ENCODE measurements at regions not wholly inside any gene's neighbourhood (a gene's known extent, or its start where the extent isn't known, plus 50 kb on each side); places are given as distances from the start of the nearest gene placed in this dataset.

DNA sequence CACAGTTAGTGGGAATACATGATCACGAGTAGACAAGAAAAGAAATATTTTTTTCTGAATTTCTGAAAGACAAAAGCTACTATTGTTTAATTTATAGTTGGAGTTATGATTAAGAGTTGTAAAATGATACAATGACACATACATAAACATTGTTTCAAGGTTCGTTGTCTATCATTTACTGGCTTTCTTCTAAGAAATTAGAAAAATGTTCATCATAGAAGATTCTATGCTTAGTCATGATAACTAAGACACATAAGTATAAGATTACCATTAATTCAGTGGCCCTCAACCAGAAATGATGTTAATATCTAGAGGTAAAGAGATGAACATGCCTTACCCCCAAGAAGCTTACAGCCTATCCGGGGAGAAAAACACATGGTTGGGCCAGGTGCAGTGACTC lies 1832.8 kb upstream of the PRR20A start:
- no peak for DNase-seq

DNA sequence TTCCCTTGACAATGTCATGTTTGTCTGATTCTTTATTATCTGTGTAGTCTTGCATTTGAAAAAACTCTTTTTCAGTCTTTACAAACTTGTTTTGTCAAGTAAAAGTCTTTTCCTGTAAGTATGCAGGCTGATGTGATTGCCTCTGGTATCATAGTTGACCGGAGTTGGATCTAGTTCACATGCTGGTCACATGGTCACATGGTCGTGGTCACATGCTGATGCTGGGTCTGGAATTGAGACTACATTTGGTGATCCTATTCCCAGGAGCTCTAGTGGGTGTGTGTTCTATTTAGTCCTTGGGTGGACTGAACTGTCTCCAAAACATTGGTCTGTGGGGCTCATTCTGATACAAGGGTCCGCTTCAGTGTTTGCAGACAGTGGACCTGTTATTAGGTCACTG lies 1798.8 kb upstream of the PRR20A start:
- no peak for DNase-seq

DNA sequence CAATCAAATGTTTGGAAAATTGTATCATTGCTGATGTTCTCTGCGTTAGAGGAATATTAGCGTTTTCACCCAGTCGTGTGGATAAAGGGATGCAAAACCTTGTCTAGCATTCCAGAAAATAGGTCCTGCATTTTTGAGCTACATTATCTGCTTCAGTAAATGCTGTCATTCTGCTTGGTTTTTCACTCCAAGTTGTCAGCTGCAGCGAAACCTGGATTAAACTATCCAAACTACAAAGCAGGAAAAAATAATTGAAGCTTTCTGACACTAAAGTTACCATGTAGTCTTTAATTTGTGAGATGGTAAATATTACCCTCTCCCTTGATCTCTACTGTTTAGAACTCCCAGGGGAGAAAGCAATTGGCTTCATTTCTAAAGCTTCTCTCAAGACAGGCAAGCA lies 1795.5 kb upstream of the PRR20A start:
- DNase-seq: no peak

DNA sequence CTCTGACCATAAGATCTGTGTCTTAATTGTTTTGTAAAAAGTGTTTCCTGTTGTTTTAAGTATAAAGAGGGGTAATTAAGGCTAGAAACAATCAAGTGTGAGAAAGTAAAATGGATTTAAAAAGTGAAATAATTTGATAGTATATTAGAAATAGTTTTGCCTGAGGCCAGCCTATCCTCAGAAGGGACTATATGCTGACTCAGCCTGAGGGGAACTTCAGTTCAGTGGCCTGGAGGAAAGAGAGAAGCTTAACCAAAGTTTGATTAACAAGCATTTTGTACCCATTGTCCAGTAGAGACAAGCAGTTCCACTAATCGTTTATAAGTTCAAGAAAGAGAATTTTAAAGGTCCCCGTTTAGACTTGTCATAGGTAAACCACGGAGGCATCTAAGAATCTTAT lies 1793.2 kb upstream of the PRR20A start:
- no peak for DNase-seq

DNA sequence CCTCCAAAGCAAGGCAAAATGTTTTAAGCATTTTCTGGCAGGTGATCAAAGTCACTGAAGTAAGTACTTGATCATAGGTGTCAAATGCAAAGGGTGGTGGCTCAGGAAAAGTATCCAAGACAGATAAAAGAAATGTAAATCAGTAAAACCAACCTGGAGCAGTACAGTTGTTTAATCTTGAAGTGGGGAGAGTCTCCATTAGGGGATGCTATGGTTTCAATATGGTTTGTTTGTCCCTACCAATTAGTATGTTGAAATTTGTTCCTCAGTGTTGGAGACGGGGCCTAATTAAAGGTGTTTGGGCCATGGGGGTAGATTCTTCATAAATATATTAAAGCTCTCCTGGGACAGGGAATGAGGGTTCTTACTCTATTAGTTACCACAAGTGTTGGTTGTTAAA lies 1781.7 kb upstream of the PRR20A start:
- no peak for DNase-seq

DNA sequence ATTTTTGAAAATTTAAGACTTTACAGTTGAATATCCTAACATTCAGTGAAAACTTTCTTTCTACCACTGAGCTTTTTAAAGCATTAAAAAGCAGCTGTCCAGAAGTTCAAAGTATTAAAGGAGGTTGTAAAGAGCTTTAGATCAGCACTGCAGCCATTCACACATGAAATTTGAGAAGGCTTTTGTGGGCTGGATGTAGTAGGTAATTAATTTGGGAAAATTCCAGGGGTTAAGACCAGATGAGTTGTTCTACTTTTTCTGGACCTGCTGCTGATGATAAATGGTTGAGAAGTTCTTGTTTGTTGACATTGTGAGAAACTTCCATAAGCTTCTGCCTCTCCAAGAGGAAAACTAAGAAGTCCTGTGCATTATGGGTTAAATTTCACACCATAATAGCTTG lies 1779.6 kb upstream of the PRR20A start:
- DNase-seq: no peak

DNA sequence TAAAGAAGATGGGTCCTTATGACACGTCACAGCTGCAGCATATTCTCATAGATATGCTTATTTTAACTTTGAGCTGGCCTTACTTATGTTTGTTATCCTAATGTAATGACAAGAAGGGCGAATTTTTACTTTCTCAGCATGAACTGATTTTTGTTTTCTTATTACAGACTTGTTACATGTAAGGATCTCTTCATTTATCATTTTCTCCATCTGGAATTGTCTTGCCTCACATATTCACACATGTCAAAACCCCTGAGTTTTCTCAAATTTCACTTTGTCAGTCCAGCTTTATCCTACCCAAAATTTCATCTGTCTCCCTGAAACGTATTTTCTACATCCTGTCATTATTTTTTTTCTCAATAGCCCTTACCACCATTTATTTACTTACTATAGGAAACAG lies 1774.0 kb upstream of the PRR20A start:
- DNase-seq: no peak

DNA sequence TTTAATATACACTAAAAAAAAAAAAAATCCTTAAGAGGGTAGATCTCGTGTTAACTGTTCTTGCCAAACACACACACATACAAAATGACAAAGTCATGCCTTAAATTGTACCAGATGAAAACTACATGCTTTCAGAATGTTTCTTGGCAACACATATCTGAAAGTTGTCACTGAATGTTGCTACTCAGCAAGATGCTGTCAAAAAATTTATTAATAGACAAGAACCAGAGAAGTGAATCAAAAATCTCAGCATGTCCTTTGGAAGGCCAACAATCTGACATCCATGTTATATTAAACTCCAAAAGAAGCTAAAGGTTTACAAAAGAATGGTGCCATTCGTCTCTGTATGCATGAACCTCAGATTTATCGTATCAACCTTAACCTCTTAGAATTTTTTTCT lies 1746.2 kb upstream of the PRR20A start:
- DNase-seq: no peak

DNA sequence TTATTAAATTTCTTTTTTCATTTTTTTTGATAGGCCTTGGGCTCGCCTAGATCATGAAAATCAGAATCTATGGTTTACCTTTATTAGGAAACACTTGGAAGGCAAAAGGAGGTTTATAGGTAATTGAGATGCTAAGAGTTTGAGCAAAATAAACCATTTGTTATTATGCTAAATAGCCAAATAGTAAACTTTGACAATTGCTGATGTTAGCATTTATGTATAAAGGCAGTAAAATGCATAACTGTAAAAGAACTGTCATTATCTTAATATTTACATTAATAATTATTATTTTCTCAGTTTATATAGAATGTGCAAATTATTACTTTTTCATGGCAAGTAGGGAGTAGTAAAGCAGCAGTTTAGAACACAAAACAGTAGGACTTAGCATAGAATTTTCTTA lies 1737.8 kb upstream of the PRR20A start:
- no peak for DNase-seq

DNA sequence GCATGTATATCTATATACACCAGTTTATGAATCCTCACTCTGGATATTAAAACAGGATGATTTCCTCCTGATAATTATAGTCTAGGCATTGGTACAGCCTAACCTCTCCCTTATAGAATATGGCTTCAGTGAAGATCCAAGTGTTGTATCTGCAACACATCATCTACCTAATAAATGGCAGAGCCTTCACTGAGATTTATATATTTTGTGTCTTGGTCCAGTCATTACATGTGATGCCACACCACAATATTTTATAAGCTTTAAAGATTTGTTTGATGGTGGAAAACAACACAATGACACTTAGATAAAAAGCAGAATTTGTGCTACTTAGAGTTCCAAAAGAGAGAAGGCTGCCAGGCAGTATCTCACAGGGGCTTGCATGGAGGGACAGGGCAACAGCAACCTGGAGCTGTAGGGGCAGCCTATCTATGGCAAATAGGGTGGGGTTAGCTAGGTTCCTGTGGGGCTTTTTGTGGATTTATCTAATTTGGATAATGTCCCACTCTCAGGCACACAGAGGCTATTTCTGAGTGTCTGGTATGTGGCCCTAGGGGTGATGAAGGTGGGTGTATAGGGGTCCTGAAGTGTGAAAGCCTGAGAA lies 1736.7 kb upstream of the PRR20A start:
- DNase-seq: no peak

DNA sequence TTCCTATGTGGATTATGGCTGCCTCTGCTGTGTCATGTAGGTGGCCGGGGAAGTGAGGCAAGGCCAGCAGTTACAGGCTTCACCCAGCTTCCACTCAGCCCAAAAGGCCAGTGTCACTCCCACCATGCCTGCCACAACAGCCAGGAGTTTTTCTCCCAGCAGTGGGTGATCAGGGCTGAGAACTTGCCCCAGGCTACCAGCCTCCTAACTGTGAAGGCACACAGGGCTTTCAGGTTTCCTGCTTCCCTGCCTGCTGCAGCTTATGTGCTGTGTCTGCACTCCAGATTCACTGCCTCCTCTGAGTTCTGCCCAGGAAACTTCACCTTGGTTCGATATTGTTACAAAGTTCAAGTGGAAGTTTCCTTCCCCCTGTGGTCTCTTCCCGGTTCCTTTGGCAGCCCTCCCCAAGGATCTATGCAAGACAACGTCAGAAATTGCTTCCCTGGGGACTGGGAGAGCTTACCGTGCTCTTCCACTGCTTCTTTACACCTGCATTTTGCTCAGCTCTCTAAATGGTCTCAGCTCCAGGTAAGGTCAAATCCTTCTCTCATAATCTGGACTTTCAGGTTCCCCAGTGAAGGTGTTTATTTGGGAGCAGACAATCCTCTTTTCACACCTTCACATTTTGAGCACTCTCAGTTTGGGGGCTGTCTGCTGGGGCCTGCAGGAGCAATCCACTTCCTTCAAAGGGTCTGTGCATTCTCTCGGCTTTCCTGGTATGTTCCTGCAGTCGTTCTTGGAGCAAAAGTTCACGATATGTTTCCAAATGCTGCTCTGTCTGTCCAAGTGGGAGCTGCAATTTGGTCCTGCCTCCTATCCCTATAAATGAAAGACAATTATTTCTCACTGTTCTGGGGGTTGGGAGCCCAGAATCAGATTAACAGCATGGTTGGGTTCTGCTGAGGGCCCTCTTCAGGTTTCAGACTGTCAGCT lies 1730.1 kb upstream of the PRR20A start:
- DNase-seq: no peak

DNA sequence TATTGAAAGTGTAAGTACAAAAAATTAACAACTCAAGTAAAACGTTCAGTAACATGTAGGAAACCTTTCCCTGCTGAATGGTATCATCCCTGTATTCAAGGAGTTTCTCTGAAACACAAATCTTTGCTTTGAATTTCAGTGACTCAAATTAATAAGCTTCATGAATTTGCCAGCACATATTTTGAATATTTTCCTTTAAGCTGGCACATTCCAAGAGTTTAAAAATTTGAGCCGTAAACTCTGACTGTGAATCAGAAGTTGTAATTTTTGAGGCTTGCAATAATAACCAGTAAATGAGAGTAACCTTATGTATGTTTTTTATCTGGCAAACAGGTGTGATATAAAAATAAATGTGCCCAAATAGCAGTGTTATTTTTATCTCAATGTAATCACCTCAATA lies 1722.6 kb upstream of the PRR20A start:
- DNase-seq: no peak

DNA sequence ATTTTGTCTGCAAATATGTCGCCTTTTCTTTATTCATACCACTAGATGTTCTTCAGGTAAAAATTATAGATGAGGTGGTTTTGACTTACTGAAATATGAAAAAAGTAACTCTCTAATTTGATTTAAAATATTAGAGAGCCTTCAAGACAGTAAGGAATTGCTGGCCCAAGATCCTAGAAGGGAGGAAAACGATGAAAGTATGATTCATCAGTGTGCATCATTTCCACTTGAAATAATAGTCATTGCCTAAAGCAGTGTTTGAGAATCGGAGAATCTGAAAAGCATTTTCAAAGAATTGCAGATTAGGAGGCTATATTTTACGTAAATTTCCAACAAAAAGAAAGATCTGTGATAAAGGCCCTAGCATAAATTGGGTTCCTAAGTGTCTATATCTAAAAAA lies 1707.9 kb upstream of the PRR20A start:
- DNase-seq: no peak

DNA sequence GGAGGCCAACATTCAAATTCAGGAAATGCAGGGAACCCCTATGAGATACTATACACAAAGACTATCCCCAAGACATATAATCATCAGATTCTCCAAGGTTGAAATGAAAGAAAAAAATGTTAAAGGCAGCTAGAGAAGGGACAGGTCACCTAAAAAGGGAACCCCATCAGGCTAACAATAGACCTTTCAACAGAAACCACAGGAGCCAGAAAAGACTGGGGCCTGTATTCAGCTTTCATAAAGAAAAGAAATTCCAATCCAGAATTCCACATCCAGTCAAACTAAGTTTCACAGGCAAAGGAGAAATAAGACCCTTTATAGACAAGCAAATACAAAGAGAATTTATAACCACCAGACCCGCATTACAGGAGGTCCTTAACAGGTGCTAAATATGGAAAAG lies 1703.6 kb upstream of the PRR20A start:
- DNase-seq: no peak

DNA sequence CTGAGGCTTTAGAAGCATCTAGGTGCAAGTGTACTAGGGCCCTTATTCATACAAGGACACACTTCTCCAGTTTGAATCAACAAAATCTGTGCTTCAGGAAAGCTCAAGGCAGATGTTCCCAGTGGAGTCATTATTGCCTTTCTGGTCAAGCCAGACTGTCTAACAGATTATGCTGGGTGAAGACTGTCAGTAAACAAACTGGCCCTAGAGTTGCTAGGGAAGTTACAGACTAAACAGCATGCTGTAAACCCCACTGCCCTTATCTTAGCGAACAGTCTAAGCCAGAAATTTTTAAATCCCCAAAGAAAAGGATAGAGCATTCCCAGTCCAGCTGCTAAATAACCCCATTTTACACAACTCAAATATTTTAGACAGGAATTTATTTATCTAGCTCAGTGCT lies 1701.3 kb upstream of the PRR20A start:
- DNase-seq: no peak

DNA sequence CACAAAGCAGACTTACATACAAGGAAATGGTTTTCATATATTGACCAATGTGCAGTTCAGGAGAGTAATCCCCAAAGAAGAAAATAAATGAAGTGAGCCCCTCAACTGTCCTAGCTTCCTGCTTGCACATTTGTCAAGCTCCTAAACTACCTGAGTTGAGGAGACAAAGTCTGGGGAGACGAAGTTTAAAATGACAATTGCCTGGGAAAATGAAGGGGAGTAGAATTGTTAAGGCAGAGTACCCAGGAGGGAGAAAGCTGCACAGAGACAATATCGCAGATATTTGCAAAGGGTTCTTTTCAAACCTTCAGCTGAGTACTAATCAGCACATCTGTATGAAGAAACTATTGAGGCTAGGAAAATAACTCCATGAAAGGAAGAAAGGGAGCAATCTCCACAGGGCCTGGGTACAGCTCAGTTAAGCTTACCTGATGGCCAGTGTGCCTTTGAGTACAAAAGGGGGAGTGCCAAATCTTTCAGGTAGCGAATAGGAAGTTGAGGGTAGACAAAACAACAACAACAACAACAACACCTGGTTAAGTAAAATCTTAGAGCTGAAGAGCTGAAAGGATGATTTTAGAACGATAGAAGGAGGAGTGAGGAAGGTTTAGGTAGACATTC lies 1700.1 kb upstream of the PRR20A start:
- no peak for DNase-seq

DNA sequence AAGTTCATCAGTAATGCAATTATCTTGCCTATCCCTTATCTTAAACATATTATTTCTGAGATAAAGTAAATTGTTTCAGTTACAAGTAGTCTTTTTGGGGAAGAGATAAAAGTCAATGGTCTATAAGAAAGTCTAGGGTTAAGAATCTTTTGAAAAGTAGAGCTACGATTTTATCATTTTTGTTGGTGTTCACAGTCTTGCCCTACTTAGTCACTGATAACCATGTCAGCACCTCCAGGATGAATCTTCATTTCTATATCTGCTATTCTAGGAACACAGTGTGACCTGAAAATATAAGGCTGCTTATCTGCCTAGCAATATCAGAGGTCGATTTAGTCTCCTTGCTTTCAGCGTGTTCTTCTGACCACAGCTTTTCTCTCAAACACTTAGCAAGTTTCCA lies 1676.5 kb upstream of the PRR20A start:
- DNase-seq: no peak

DNA sequence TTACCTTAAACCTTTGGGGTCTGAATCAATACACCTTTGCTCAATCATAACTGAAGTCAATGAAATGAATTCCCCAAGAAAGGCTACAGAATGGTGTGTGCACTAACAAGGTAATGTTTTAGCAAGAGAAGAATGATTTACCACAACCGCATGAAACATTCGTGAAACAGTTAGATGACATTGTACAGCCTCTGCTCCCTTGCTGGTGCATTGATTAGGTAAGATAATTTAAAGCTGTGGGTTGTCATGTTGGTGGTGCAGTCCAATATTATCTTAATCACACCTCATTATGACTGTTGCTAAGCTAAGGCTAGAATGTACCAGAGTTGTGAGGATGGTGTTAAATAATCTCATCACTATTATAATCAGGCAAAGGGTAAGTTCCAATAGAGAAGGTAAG lies 1673.2 kb upstream of the PRR20A start:
- no peak for DNase-seq

DNA sequence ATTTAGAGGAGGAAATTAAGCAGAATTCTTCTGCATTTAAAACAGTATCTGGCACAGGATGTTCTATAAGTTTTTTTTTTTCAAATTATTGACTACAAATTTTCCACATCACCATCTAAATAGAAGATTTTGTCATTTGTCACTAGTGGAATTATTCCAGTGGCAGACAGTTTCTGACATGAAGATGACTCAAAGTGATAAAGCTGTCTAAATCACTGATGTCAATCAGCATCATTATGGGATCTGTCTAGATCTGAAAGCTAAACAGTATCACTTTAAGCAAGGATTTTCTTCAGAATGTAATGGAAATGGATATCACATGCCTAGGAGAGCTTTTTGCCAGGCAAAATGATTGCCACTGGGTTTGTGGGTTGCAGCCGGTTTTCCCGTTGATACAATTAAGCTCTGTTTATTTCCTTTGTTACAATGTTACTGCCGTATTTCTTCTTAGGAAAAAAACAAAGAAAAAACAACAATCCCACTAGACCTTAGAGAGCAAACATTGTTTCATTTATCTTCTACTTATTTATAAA lies 1657.0 kb upstream of the PRR20A start:
- DNase-seq: no peak

DNA sequence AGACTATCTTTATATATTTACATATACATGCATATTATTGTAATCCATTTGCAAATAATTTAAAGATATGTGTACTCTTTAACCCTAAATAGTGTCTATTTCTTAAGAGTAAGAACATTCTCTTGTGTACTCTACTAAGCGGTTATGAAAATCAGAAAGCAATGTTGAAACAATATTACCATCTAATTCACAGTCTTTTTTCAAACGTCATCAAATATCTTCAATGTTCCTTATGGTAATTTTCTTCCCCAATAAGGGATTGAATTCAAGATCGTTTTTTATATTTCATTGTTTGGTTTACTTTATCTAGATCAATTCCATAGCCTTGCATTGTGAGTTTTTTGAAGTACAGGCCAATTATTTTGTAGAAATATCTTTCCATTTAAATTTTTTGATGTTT lies 1647.4 kb upstream of the PRR20A start:
- DNase-seq: no peak

DNA sequence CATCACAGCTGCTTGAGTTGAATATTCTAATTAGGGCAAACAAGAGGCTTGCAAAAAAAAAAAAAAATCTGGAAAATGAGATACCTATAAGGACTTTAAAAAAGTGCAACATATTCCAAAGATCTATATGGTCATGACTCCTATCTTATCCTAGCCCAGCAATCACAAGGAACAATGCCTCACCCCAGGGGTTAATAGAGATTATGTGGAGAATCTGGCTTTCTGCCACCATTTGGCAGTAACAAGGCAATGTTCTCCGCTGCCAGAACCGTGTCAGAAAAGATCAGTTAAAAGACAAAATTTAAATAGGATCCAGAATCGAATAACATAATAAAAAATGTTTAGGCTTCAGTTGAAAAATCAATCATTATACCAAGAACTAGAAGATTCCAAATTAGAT lies 1643.2 kb upstream of the PRR20A start:
- DNase-seq: no peak

DNA sequence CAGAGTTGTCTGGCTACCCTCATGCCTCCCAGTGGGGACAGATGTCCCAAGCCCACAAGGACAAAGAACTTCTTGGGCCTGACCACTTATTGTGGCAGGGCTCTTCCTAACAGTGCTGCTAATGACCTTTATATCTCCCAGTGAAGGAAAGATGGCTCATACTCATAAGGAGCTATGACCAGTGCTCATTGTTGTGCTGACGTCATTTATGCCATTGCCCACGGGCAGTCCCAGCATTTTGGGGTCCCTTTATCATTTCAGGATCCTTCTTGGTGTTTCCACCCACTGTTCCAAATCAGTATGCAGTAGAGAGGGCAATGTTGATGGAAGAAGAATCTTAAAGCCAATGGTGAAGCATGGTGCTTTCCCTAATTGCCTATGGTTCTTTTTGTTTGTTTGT lies 1640.0 kb upstream of the PRR20A start:
- no peak for DNase-seq

DNA sequence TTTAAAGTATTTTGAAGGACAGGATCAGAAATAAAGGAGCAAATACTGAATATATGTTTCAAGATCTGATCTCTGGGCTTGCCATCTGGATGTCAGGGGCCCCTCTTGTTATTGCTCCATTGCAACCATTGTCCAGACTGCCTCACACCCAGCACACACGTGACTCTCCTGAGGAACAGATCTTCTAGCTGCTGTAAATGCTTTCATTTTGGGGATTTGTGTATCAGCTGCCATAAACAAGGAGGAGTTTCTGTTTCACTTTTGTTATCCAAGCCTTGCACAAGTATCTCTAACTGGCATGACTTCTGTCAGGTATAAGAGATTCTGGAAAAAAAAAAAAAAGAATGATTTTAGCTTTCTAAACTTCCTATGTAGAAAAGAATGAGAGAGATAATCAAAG lies 1624.1 kb upstream of the PRR20A start:
- DNase-seq: no peak

DNA sequence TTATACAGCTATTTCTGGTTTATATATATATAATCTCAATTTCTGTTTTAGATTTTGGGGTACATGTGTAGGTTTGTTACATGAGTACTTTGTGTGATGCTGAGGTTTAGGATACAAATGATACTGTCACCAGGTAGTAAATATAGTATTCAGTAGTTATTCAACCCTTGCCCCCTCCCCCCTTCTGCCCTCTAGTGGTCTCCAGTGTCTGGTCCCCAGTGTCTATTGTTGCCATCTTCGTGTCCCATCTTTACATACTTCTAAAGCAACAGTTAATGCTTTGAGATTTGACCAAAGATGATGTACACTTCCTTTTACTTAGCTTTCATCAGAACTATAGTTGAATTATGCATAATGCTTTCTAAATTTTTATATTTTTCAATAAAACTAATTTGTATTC lies 1623.4 kb upstream of the PRR20A start:
- DNase-seq: no peak

Data from NCI-H2029 treated with DMSO at 0.1 percent for 48 hours (cell line).